Stimulated activated CD4-positive, alpha-beta T cell treated with anti-CD3 and anti-CD28 coated beads, Interleukin-15, amount 100 ng/mL, for 1 hour (primary cell): ENCODE measurements at regions not wholly inside any gene's neighbourhood (a gene's known extent, or its start where the extent isn't known, plus 50 kb on each side); places are given as distances from the start of the nearest gene placed in this dataset.
"Not testable (repeated sequence)": the region's sequence is repeated elsewhere in the genome, so short reads cannot be mapped to it uniquely, and the experiment has no call there.

Source experiments
- DNase-seq, 2 donors: peaks; one replicate each; pipeline ENCODE4 v3.0.0-alpha.2; 2020; ENCODE audit warnings: low read depth in 1 of 2, low spot score in 1 of 2

- DNase-seq = not testable (repeated sequence)
Measured at GRCh38 chr6:12542319-12543115, 174.1 kb upstream of the PHACTR1 start.

- DNase-seq = no peak
Measured at GRCh38 chr6:12543953-12544352, 172.6 kb upstream of the PHACTR1 start.

- no peak for DNase-seq
Measured at GRCh38 chr6:12544821-12545565, 171.6 kb upstream of the PHACTR1 start.

- DNase-seq = no peak
Measured at GRCh38 chr6:12545619-12546409, 170.8 kb upstream of the PHACTR1 start.

- no peak for DNase-seq
Measured at GRCh38 chr6:12546410-12547002, 170.1 kb upstream of the PHACTR1 start.

- no peak for DNase-seq
Measured at GRCh38 chr6:12548526-12548925, 168.0 kb upstream of the PHACTR1 start.

GRCh38 chr6:12549445-12549844, 167.1 kb upstream of the PHACTR1 start:
- DNase-seq = not testable (repeated sequence)

- DNase-seq = not testable (repeated sequence)
Measured at GRCh38 chr6:12554820-12555219, 161.7 kb upstream of the PHACTR1 start.

- no peak for DNase-seq
Measured at GRCh38 chr6:12555267-12555666, 161.3 kb upstream of the PHACTR1 start.

GRCh38 chr6:12555781-12556180, 160.8 kb upstream of the PHACTR1 start:
- no peak for DNase-seq

GRCh38 chr6:12557765-12558164, 158.8 kb upstream of the PHACTR1 start:
- no peak for DNase-seq

GRCh38 chr6:12560315-12560714, 156.3 kb upstream of the PHACTR1 start:
- no peak for DNase-seq

GRCh38 chr6:12566618-12567123, 149.9 kb upstream of the PHACTR1 start:
- DNase-seq = no peak

GRCh38 chr6:12567682-12568081, 148.9 kb upstream of the PHACTR1 start:
- DNase-seq = no peak

GRCh38 chr6:12569646-12570045, 146.9 kb upstream of the PHACTR1 start:
- no peak for DNase-seq

- no peak for DNase-seq
Measured at GRCh38 chr6:12570461-12571030, 146.0 kb upstream of the PHACTR1 start.

- DNase-seq = no peak
Measured at GRCh38 chr6:12572896-12573827, 143.4 kb upstream of the PHACTR1 start.

GRCh38 chr6:12575961-12576360, 140.6 kb upstream of the PHACTR1 start:
- DNase-seq = no peak

GRCh38 chr6:12576389-12576788, 140.2 kb upstream of the PHACTR1 start:
- no peak for DNase-seq
